IPS-18a (cell line): ENCODE measurements at regions not wholly inside any gene's neighbourhood (a gene's known extent, or its start where the extent isn't known, plus 50 kb on each side); places are given as distances from the start of the nearest gene placed in this dataset.

ENCODE experiments used
- H3K27ac ChIP-seq: one replicate; pipeline ENCODE4 v1.5.1; 2013; ENCODE audit warnings: low read length
- H3K27me3 ChIP-seq: one replicate; pipeline ENCODE4 v1.6.1; 2013; ENCODE audit warnings: mild to moderate bottlenecking, low read length; ENCODE audit not compliant: control insufficient read depth, insufficient read depth
- H3K36me3 ChIP-seq: one replicate; pipeline ENCODE4 v1.6.1; 2013; ENCODE audit warnings: low read depth, low read length; ENCODE audit not compliant: control insufficient read depth
- H3K4me1 ChIP-seq: one replicate; pipeline ENCODE4 v1.6.1; 2013; ENCODE audit warnings: low read depth, low read length; ENCODE audit not compliant: control insufficient read depth
- H3K4me3 ChIP-seq: one replicate; pipeline ENCODE4 v1.5.1; 2013; ENCODE audit warnings: low read length
- H3K9ac ChIP-seq: one replicate; pipeline ENCODE4 v1.6.1; 2013; ENCODE audit warnings: mild to moderate bottlenecking, low read length, moderate library complexity
- H3K9me3 ChIP-seq: one replicate; pipeline ENCODE4 v1.6.1; 2013; ENCODE audit warnings: low read depth, low read length; ENCODE audit not compliant: control insufficient read depth

DNA sequence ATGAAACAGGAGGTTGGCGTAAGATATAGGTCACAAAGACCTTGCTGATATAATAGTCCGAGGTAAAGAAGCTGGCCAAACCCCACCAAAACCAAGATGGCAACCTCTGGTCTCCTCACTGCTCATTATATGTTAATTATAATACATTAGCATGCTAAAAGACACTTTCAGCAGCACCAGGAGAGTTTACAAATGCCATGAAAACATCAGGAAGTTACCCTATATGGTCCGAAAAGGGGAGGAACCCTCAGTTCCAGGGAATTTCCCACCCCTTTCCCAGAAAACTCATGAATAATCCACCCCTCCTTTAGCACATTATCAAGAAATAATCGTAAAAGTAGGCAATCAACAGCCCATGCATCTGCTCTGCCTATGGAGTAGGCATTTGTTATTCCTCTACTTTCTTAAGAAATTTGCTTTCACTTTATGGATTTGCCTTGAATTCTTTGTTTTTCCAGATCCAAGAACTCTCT is 923.4 kb downstream of the QKI start:
- Histone ChIP-seq H3K9ac (no peak overlapping the region), H3K27ac (no peak overlapping the region), H3K4me3 (no peak overlapping the region), H3K36me3 (no peaks in the 10 kb centered on the region), H3K4me1 (no peaks in the 10 kb centered on the region), H3K27me3 (no peaks in the 10 kb centered on the region), H3K9me3 (no peaks in the 10 kb centered on the region)

GRCh38 chr6:164337024-164337924 is 922.8 kb downstream of the QKI start:
- H3K9me3 ChIP-seq, result no peaks in the 10 kb centered on the region
- no peaks in the 10 kb centered on the region for H3K27me3 ChIP-seq
- H3K27ac ChIP-seq, result no peak overlapping the region
- no peaks in the 10 kb centered on the region for H3K36me3 ChIP-seq
- H3K9ac ChIP-seq, result no peak overlapping the region
- no peak overlapping the region for H3K4me3 ChIP-seq
- no peaks in the 10 kb centered on the region for H3K4me1 ChIP-seq

GRCh38 chr6:164336455-164336854 is 921.9 kb downstream of the QKI start:
- Histone ChIP-seq H3K9ac (no peak overlapping the region), H3K27ac (no peak overlapping the region), H3K4me1 (no peaks in the 10 kb centered on the region), H3K36me3 (no peaks in the 10 kb centered on the region), H3K4me3 (no peak overlapping the region), H3K27me3 (no peaks in the 10 kb centered on the region), H3K9me3 (no peaks in the 10 kb centered on the region)

- no peak overlapping the region for H3K27ac ChIP-seq
- no peak overlapping the region for H3K4me3 ChIP-seq
- H3K27me3 ChIP-seq, result no peaks in the 10 kb centered on the region
- H3K9ac ChIP-seq, result no peak overlapping the region
- no peaks in the 10 kb centered on the region for H3K36me3 ChIP-seq
- H3K4me1 ChIP-seq, result no peaks in the 10 kb centered on the region
- no peaks in the 10 kb centered on the region for H3K9me3 ChIP-seq
Observed at GRCh38 chr6:164331026-164331425, 916.5 kb downstream of the QKI start.

DNA sequence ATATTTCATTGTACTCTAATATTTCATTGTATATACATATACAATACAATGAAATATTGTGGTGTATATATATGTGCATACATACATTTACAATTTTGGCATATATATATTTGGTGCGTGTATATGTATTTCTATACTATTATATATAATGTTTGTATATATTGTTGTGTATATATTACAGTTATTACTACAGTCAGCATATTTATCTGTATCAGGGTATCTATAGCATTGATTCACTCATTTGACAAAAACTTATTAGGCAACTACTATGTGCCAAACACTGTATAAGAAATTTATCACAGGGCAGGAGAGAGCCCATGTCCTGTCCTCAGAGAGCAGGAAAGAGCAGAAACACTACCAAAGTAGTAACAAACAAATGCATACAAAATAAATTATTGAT is 910.6 kb downstream of the QKI start:
- Histone ChIP-seq H3K4me1 (no peaks in the 10 kb centered on the region), H3K27me3 (no peaks in the 10 kb centered on the region), H3K9me3 (no peaks in the 10 kb centered on the region), H3K4me3 (no peak overlapping the region), H3K9ac (no peak overlapping the region), H3K36me3 (no peaks in the 10 kb centered on the region), H3K27ac (no peak overlapping the region)

- Histone ChIP-seq H3K36me3 (no peaks in the 10 kb centered on the region), H3K4me1 (no peaks in the 10 kb centered on the region), H3K27me3 (no peaks in the 10 kb centered on the region), H3K9me3 (no peaks in the 10 kb centered on the region), H3K4me3 (no peak overlapping the region), H3K27ac (no peak overlapping the region), H3K9ac (no peak overlapping the region)
Observed at GRCh38 chr6:164322533-164322932, 908.0 kb downstream of the QKI start.

- no peak overlapping the region for H3K4me3 ChIP-seq
- no peak overlapping the region for H3K27ac ChIP-seq
- H3K4me1 ChIP-seq, result no peaks in the 10 kb centered on the region
- no peak overlapping the region for H3K9ac ChIP-seq
- no peaks in the 10 kb centered on the region for H3K36me3 ChIP-seq
- no peaks in the 10 kb centered on the region for H3K9me3 ChIP-seq
- no peaks in the 10 kb centered on the region for H3K27me3 ChIP-seq
Observed at GRCh38 chr6:164321297-164321696, 906.8 kb downstream of the QKI start.

DNA sequence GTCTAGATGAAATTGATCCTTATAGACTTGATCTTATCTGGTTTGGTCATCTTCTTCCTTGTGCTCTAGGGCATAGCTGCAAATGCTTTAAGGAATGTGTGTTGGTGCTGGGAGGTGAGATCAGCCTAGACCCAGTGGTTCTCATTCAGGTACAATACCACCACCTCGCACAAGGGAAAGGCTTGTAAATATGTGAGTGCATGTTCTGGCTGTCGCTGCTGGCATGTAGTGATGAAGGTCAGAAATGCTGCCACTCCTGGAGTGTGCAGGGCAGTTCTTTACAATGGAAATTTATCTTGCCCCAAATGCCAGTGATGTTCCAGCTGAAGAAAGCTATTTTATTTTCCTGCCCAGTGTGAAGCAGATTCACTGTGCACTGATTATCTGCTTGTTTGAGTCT is 900.9 kb downstream of the QKI start:
- H3K9me3 ChIP-seq, result no peaks in the 10 kb centered on the region
- no peak overlapping the region for H3K4me3 ChIP-seq
- H3K36me3 ChIP-seq, result no peaks in the 10 kb centered on the region
- no peaks in the 10 kb centered on the region for H3K4me1 ChIP-seq
- no peak overlapping the region for H3K27ac ChIP-seq
- no peaks in the 10 kb centered on the region for H3K27me3 ChIP-seq
- H3K9ac ChIP-seq, result no peak overlapping the region

GRCh38 chr6:164308339-164308738 is 893.8 kb downstream of the QKI start:
- no peaks in the 10 kb centered on the region for H3K4me1 ChIP-seq
- H3K4me3 ChIP-seq, result no peak overlapping the region
- no peak overlapping the region for H3K9ac ChIP-seq
- no peak overlapping the region for H3K27ac ChIP-seq
- H3K36me3 ChIP-seq, result no peaks in the 10 kb centered on the region
- H3K9me3 ChIP-seq, result no peaks in the 10 kb centered on the region
- H3K27me3 ChIP-seq, result no peaks in the 10 kb centered on the region

- no peaks in the 10 kb centered on the region for H3K27me3 ChIP-seq
- no peaks in the 10 kb centered on the region for H3K36me3 ChIP-seq
- no peak overlapping the region for H3K9ac ChIP-seq
- no peak overlapping the region for H3K27ac ChIP-seq
- H3K4me1 ChIP-seq, result no peaks in the 10 kb centered on the region
- H3K9me3 ChIP-seq, result no peaks in the 10 kb centered on the region
- no peak overlapping the region for H3K4me3 ChIP-seq
Observed at GRCh38 chr6:164303102-164303964, 888.8 kb downstream of the QKI start.

- Histone ChIP-seq H3K9ac (no peak overlapping the region), H3K27ac (no peak overlapping the region), H3K9me3 (no peaks in the 10 kb centered on the region), H3K36me3 (no peaks in the 10 kb centered on the region), H3K27me3 (no peaks in the 10 kb centered on the region), H3K4me1 (no peaks in the 10 kb centered on the region), H3K4me3 (no peak overlapping the region)
Observed at GRCh38 chr6:164296411-164296810, 881.9 kb downstream of the QKI start.
